ENCODE measurements at regions not wholly inside any gene's neighbourhood (a gene's known extent, or its start where the extent isn't known, plus 50 kb on each side); places are given as distances from the start of the nearest gene placed in this dataset.

GRCh38 chr20:53881362-53881761 lies 189.0 kb downstream of the BCAS1 start:
- intact Hi-C loops (cut with DNase I), result no loop called here
- no peaks in the 10 kb centered on the region for H3K27me3 ChIP-seq
- DNase-seq, result no peak
- H3K36me3 ChIP-seq, result no peaks in the 10 kb centered on the region
- TF ChIP-seq EP300 (IDR thresholded peaks at IDR 0.05) (no peak), CTCF (IDR thresholded peaks at IDR 0.05) (no peak), POLR2A (IDR thresholded peaks at IDR 0.05) (no peak)
- no peaks in the 10 kb centered on the region for H3K9me3 ChIP-seq
- peaks cover 2% of the 10 kb centered on the region for H3K4me1 ChIP-seq (ENCODE audit: insufficient read depth)
- no peak overlapping the region for H3K4me3 ChIP-seq
- WGBS, 3 donors, result 92 to 97% (median 96%) methylated on average over 3 of the region's 3 CpGs
- H3K27ac ChIP-seq, result no peak overlapping the region

DNA sequence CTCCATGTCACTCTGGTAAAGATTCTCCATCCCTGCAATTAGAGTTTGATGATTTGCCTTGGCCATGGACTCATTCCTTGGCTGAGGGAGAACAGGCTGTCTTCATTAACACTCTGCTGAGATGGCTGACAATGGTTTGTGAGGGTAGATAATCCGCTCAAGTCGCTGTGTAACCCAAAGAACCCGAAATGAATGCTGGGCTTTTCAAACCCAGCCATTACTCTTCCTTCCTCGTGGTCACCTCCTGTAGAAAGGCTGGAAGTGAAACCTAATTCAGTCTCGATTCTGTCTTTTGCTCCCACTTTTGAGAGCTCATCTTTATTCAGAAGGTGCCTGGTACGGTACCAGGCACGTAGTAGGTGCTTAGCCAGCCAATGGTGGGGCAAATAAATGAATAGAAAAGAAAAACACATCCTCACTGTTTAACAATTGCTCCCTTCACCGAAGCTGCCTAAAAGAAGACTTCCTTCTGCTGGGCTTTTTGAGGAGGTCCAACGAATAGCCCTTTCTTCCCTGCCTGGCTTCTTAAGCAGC lies 190.2 kb downstream of the BCAS1 start:
- H3K27me3 ChIP-seq, result no peaks in the 10 kb centered on the region
- H3K4me3 ChIP-seq, result no peak overlapping the region
- no peak overlapping the region for H3K27ac ChIP-seq
- no peaks in the 10 kb centered on the region for H3K36me3 ChIP-seq
- no peaks in the 10 kb centered on the region for H3K9me3 ChIP-seq
- H3K4me1 ChIP-seq (ENCODE audit: insufficient read depth), result peaks cover 2% of the 10 kb centered on the region
- DNase-seq, result no peak
- WGBS, 3 donors, result 85 to 89% (median 88%) methylated on average over 9 of the region's 9 CpGs
- TF ChIP-seq EP300 (IDR thresholded peaks at IDR 0.05) (no peak), CTCF (IDR thresholded peaks at IDR 0.05) (no peak), POLR2A (IDR thresholded peaks at IDR 0.05) (no peak)
- intact Hi-C loops (cut with DNase I), result no loop called here

DNA sequence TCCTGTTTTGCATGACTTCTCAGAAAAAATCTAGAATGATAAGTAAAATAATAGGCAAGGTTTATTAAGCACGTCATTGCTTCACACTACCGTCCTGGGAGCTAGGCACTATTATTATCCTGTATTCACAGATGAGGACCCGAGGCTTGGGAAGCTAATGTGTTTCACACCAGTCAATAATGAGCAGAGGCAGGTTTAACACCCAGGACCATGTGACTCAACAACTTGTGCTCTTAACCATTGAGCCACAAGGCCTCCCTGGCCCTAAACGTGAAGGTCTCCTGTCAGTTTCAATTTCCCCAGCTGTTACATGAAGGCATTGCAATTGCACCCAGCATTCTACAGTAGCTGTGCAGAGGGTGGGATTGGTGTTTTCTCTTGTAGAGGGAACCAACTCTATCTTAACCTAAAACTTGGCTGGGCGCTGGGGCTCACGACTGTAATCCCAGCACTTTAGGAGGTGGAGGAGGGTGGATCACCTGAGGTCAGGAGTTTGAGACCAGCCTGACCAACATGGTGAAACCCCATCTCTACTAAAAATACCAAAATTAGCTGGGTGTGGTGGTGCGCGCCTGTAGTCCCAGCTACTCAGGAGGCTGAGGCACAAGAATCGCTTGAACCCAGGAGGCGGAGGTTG lies 191.2 kb downstream of the BCAS1 start:
- 63 to 71% (median 67%) methylated on average over 10 of the region's 10 CpGs for WGBS, 3 donors
- no peak overlapping the region for H3K4me3 ChIP-seq
- intact Hi-C loops (cut with DNase I), result no loop called here
- DNase-seq, result no peak
- H3K27ac ChIP-seq, result no peak overlapping the region
- H3K9me3 ChIP-seq, result no peaks in the 10 kb centered on the region
- no peaks in the 10 kb centered on the region for H3K36me3 ChIP-seq
- peaks cover 2% of the 10 kb centered on the region for H3K4me1 ChIP-seq (ENCODE audit: insufficient read depth)
- H3K27me3 ChIP-seq, result no peaks in the 10 kb centered on the region
- no peak for TF ChIP-seq EP300 (IDR thresholded peaks at IDR 0.05)
- TF ChIP-seq CTCF (IDR thresholded peaks at IDR 0.05), result no peak
- no peak for TF ChIP-seq POLR2A (IDR thresholded peaks at IDR 0.05)

DNA sequence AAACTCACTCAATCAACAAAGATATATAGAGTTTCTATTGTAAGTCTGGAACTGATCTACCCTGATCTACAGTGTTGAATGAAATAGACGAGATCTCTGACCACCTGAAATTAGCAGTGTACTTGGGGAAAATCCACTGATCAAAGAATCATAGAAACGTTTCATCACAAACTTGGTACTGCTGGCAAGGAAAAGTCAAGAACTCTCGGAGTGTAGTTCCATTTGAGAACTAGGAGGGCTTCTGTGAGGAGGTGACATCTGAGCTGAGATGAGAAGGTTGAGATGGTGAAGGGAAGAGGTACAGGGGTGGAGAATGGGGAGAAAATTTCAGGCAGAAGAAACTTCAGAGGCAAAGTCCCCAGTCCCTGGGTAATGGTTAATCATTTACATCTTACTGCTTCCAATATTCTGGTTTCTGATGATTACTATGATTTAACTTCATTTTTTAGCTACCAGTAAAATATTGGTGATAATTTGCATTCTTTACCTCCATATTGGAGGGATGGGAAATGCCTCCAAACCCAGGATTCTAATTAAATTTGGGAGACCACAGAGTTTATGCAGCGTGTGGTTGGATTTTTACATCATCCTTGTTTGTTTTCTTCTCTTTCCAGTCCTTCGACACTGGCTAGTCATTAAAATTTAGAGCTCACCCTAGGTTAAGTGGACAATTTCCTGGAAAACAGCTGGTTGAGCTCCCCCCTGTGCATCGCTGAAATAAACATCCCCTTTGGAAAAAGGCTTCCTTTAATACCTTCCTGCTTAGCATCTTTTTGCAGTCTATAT lies 191.9 kb downstream of the BCAS1 start:
- Histone ChIP-seq H3K27ac (no peak overlapping the region), H3K4me1 (ENCODE audit: insufficient read depth) (peaks cover 2% of the 10 kb centered on the region), H3K36me3 (no peaks in the 10 kb centered on the region), H3K27me3 (no peaks in the 10 kb centered on the region), H3K9me3 (no peaks in the 10 kb centered on the region), H3K4me3 (no peak overlapping the region)
- no peak for DNase-seq
- 53 to 58% (median 54%) methylated on average over 6 of the region's 6 CpGs for WGBS, 3 donors
- TF ChIP-seq CTCF (IDR thresholded peaks at IDR 0.05), result no peak
- no peak for TF ChIP-seq EP300 (IDR thresholded peaks at IDR 0.05)
- TF ChIP-seq POLR2A (IDR thresholded peaks at IDR 0.05), result no peak
- intact Hi-C loops (cut with DNase I), result no loop called here
